Neural crest cell (in vitro differentiated cells): ENCODE measurements at regions not wholly inside any gene's neighbourhood (a gene's known extent, or its start where the extent isn't known, plus 50 kb on each side); places are given as distances from the start of the nearest gene placed in this dataset.

Experiments used
- DNase-seq: peaks from one replicate; pipeline ENCODE4 v3.0.0; 2021; ENCODE audit warnings: low read depth, mixed read lengths, low spot score
- H3K27ac Mint-ChIP-seq: one replicate; pipeline ENCODE4 v1.8.0; 2021; ENCODE audit warnings: mild to moderate bottlenecking, mixed read lengths; ENCODE audit not compliant: unreplicated experiment
- H3K27me3 Mint-ChIP-seq: 2 replicates; pipeline ENCODE4 v1.8.0; 2021; ENCODE audit warnings: low read depth, mild to moderate bottlenecking, mixed read lengths
- H3K36me3 Mint-ChIP-seq: 2 replicates; pipeline ENCODE4 v1.8.0; 2021; ENCODE audit warnings: low read depth, mild to moderate bottlenecking, mixed read lengths
- H3K4me1 Mint-ChIP-seq: 2 replicates; pipeline ENCODE4 v1.8.0; 2021; ENCODE audit warnings: mixed read lengths
- H3K4me3 Mint-ChIP-seq: one replicate; pipeline ENCODE4 v1.8.0; 2021; ENCODE audit warnings: mild to moderate bottlenecking, mixed read lengths
- H3K9me3 Mint-ChIP-seq: 2 replicates; pipeline ENCODE4 v1.8.0; 2021; ENCODE audit warnings: mixed read lengths
- TF ChIP-seq, protein P1 (sequence below): fragments of 200-600 bp; sonication (generic); conservative IDR thresholded peaks from 2 replicates; pipeline ENCODE4 v1.5.0; 2021; ENCODE audit warnings: antibody characterized with exemption, mild to moderate bottlenecking

DNA sequence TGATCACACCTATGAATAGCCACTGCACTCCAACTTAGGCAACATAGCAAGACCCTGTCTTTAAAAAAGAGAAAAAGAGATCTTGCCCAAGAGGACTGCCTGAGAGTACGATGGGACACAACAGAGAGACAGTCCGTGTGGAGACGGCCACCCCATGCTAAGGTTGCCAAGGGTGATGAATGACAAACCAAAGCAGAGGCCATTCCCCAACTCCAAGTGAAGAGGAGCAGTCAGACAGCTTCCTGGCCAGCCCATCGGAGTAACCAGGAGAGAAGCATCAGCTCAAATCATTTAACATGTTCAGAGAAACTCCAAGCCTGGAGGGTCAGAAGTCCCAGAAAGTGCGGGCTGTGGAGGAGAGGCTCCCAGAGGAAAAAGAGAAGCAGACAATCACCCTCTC is 63.9 kb upstream of the SUB1 start:
- no peak overlapping the region for H3K4me3 Mint-ChIP-seq
- H3K4me1 Mint-ChIP-seq = peaks cover 4% of the 10 kb centered on the region
- no peaks in the 10 kb centered on the region for H3K27me3 Mint-ChIP-seq
- no peak for DNase-seq
- peak overlapping the region; percentile 20 for H3K27ac Mint-ChIP-seq
- TF ChIP-seq, protein P1, sequence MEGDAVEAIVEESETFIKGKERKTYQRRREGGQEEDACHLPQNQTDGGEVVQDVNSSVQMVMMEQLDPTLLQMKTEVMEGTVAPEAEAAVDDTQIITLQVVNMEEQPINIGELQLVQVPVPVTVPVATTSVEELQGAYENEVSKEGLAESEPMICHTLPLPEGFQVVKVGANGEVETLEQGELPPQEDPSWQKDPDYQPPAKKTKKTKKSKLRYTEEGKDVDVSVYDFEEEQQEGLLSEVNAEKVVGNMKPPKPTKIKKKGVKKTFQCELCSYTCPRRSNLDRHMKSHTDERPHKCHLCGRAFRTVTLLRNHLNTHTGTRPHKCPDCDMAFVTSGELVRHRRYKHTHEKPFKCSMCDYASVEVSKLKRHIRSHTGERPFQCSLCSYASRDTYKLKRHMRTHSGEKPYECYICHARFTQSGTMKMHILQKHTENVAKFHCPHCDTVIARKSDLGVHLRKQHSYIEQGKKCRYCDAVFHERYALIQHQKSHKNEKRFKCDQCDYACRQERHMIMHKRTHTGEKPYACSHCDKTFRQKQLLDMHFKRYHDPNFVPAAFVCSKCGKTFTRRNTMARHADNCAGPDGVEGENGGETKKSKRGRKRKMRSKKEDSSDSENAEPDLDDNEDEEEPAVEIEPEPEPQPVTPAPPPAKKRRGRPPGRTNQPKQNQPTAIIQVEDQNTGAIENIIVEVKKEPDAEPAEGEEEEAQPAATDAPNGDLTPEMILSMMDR = no peak
- H3K36me3 Mint-ChIP-seq = no peaks in the 10 kb centered on the region
- H3K9me3 Mint-ChIP-seq = peaks cover 3% of the 10 kb centered on the region

GRCh38 chr5:32520972-32521371 is 64.4 kb upstream of the SUB1 start:
- Mint-ChIP-seq H3K27me3 (no peaks in the 10 kb centered on the region), H3K27ac (no peak overlapping the region), H3K9me3 (peaks cover 3% of the 10 kb centered on the region), H3K4me1 (peaks cover 4% of the 10 kb centered on the region), H3K36me3 (no peaks in the 10 kb centered on the region), H3K4me3 (no peak overlapping the region)
- no peak for DNase-seq
- TF ChIP-seq, protein P1 = no peak

GRCh38 chr5:32520356-32520755 is 65.0 kb upstream of the SUB1 start:
- H3K27ac Mint-ChIP-seq = no peak overlapping the region
- H3K27me3 Mint-ChIP-seq = no peaks in the 10 kb centered on the region
- no peak for DNase-seq
- no peaks in the 10 kb centered on the region for H3K36me3 Mint-ChIP-seq
- H3K4me3 Mint-ChIP-seq = no peak overlapping the region
- H3K9me3 Mint-ChIP-seq = no peaks in the 10 kb centered on the region
- peaks cover 4% of the 10 kb centered on the region for H3K4me1 Mint-ChIP-seq
- TF ChIP-seq, protein P1 = no peak

GRCh38 chr5:32519508-32519907 is 65.8 kb upstream of the SUB1 start:
- no peak overlapping the region for H3K27ac Mint-ChIP-seq
- H3K36me3 Mint-ChIP-seq = no peaks in the 10 kb centered on the region
- H3K9me3 Mint-ChIP-seq = no peaks in the 10 kb centered on the region
- TF ChIP-seq, protein P1 = no peak
- no peak overlapping the region for H3K4me3 Mint-ChIP-seq
- H3K4me1 Mint-ChIP-seq = peaks cover 4% of the 10 kb centered on the region
- H3K27me3 Mint-ChIP-seq = no peaks in the 10 kb centered on the region
- no peak for DNase-seq

- Mint-ChIP-seq H3K4me1 (no peaks in the 10 kb centered on the region), H3K27me3 (no peaks in the 10 kb centered on the region), H3K36me3 (no peaks in the 10 kb centered on the region), H3K9me3 (no peaks in the 10 kb centered on the region), H3K27ac (no peak overlapping the region), H3K4me3 (no peak overlapping the region)
- TF ChIP-seq, protein P1 = no peak
- no peak for DNase-seq
Observed at GRCh38 chr5:32514806-32515205, 70.3 kb upstream of the ZFR start.

- H3K27me3 Mint-ChIP-seq = no peaks in the 10 kb centered on the region
- H3K4me3 Mint-ChIP-seq = no peak overlapping the region
- no peak overlapping the region for H3K27ac Mint-ChIP-seq
- peaks cover 3% of the 10 kb centered on the region for H3K4me1 Mint-ChIP-seq
- no peaks in the 10 kb centered on the region for H3K36me3 Mint-ChIP-seq
- TF ChIP-seq, protein P1 = no peak
- DNase-seq = no peak
- H3K9me3 Mint-ChIP-seq = peaks cover 4% of the 10 kb centered on the region
Observed at GRCh38 chr5:32512926-32513325, 68.4 kb upstream of the ZFR start.
